GM12865 (cell line): ENCODE measurements at regions not wholly inside any gene's neighbourhood (a gene's known extent, or its start where the extent isn't known, plus 50 kb on each side); places are given as distances from the start of the nearest gene placed in this dataset.

Experiments
- DNase-seq: peaks from one replicate; pipeline ENCODE4 v3.0.0; 2010; ENCODE audit warnings: low read depth
- H3K4me3 ChIP-seq: 2 replicates; pipeline ENCODE4 v1.5.1; 2011; ENCODE audit warnings: mild to moderate bottlenecking, low read depth, low read length, control low read depth
- TF ChIP-seq, protein P1 (sequence below): IDR thresholded peaks from 2 replicates; pipeline ENCODE4 v1.5.1; 2011; ENCODE audit warnings: low read length, control low read depth, low read depth, inconsistent platforms; ENCODE audit not compliant: insufficient read depth; ENCODE audit errors: missing control alignments

DNA sequence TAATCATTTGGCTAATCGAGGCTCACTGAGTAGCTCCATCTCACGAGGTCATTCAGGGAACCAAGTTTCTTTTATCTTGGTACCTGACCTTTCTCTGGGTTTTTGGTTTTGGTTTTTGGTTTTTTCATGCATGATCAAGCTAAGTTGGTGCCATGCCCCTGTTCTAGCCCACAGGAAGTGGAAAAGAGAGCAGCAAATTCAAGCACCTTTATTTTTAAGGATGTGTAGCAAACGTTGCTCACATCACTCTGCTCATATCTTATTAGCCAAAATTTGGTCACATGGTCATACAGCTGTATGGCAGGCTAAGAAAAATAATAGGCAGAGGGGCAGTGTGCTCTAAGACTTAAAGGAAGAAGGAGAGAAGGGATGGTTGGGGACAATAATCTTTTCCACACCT is 593.5 kb downstream of the DIAPH3 start:
- TF ChIP-seq, protein P1, sequence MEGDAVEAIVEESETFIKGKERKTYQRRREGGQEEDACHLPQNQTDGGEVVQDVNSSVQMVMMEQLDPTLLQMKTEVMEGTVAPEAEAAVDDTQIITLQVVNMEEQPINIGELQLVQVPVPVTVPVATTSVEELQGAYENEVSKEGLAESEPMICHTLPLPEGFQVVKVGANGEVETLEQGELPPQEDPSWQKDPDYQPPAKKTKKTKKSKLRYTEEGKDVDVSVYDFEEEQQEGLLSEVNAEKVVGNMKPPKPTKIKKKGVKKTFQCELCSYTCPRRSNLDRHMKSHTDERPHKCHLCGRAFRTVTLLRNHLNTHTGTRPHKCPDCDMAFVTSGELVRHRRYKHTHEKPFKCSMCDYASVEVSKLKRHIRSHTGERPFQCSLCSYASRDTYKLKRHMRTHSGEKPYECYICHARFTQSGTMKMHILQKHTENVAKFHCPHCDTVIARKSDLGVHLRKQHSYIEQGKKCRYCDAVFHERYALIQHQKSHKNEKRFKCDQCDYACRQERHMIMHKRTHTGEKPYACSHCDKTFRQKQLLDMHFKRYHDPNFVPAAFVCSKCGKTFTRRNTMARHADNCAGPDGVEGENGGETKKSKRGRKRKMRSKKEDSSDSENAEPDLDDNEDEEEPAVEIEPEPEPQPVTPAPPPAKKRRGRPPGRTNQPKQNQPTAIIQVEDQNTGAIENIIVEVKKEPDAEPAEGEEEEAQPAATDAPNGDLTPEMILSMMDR: no peak
- DNase-seq: no peak
- H3K4me3 ChIP-seq: no peak overlapping the region

DNA sequence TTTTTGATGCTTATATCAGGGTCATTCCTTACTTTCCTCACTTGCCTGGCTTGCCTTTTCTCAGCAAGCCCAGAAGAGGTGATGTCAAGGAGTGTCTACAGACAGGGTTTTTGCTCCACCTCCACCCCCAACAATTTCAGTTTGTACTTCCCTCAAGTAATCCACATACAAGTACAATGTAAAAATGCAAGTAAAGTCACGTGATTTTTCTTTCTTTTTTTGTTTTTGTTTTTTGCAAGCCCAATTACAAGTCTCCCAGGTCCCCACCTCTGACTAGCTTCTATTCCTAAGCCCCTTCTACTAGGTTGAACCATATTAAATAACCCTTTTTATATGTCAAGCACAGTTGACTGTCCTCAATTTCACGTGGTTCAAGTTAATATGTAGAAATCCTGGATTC is 579.6 kb downstream of the DIAPH3 start:
- TF ChIP-seq, protein P1: no peak
- DNase-seq: no peak
- H3K4me3 ChIP-seq: no peak overlapping the region

DNA sequence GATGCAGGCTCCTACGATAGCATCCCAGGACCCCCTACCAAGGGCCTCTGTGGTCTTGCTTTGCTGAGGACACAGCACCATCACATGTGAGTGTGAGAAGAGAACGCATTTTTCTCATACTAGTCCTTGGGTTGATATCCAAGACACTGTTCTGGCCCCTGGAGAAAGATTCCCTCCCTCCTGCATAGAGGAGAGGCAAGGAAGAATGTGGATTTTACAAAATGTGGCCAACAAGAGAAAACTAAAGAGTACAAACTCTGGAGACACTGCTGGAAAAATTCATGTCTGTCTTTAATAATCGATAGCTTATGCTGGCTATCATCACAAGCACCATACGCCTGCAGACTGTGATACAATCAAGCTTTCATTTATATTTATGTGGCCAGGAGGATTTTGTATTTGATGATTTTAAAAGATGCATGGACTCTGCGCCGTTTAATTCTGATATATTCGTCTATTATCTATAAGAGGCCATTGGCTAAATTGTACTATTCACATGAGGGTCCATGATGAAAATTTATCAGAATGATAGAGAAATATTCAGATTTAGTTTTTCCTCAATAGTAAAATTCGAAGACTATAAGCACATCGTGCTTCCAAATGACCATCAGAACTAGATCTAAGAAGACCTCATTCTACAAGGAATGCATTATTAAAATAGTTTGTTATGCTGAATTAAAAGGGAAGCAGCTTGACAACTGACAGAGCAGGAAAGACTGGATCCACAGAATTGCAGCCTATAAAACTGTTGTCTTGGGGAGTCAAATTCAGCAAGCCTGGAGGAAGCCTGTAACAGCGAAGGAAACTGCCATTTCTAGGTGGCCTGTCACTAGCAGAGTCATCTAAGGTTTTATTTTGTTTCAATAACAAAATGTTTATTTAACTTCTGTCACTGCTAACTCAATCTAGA is 578.7 kb downstream of the DIAPH3 start:
- H3K4me3 ChIP-seq: no peak overlapping the region
- no peak for DNase-seq
- TF ChIP-seq, protein P1: no peak

DNA sequence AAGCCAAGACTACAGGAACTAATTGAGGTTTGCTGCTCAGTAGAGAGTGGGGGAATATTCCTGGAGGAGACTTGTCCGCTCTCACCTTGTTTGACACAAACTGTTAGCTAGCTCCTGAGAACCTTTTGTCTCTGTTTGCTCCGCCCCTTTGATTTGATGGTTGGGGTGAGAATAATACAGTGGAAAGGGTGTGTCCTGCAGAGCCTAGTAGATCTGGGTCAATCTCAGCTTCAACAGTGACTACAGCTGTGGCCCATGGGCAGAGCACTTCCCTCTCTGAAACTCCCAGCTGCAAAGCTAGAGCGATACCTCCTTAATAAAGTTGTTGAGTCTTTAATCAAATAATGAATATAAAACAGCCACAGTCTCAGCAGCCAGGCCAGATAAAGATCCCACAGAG is 576.7 kb downstream of the DIAPH3 start:
- no peak for DNase-seq
- TF ChIP-seq, protein P1: no peak
- H3K4me3 ChIP-seq: no peak overlapping the region

DNA sequence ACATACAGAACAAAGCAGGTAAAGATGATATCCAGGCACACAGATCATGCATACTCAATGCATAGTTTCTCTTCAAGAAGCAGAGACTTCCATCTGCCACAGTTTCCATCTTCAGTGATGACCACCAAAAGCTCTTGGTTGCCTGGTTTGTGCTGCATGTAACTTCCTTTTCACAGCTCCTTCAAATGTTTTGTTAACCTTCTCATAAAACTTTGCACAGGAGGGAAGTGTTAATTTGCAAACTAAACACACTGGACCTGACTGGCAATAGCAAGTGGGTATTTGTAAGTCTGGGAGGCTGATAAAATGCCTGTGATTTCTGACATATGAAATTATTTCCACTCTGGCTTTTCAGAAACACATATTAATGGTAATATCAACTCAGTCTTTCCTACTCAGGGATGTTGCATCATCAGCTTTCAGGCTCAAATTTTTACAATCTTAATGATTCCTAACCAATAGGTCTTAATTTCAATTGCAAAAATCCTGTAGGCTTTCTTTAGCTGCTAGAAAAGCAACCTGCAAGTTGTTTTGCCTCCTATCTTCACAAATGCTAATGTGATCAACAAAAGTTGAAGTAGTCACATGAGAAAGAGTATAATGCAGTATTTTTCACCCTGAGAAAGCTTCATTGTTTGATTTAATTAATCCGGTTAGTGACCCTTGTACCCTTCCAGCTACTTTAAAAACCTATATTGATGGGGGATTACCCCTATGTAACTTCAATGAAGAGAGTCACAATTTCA is 575.6 kb downstream of the DIAPH3 start:
- H3K4me3 ChIP-seq: no peak overlapping the region
- no peak for DNase-seq
- TF ChIP-seq, protein P1: no peak

DNA sequence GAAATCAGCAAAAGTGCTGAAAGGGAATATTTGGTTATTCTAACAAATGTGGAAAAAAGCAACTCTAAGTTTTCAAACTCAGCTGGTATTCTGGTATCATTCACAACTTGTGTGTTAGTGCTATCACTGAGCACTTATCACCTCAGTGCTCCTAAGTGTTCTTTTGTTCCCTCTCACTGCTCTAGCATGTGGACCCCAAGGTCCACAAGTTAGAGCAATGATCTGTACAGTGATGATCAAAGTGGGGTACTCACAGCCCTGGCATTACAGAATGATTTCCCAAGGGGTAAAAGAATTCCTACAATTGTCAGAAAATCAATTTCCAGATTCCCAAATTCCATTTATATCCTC is 575.0 kb downstream of the DIAPH3 start:
- no peak overlapping the region for H3K4me3 ChIP-seq
- TF ChIP-seq, protein P1: no peak
- DNase-seq: no peak
